ENCODE measurements at regions not wholly inside any gene's neighbourhood (a gene's known extent, or its start where the extent isn't known, plus 50 kb on each side); places are given as distances from the start of the nearest gene placed in this dataset.
A peak's percentile ranks its signal among the peaks of the same experiment; 100 is the strongest.
"Not testable (repeated sequence)": the region's sequence is repeated elsewhere in the genome, so short reads cannot be mapped to it uniquely, and the experiment has no call there.

DNA sequence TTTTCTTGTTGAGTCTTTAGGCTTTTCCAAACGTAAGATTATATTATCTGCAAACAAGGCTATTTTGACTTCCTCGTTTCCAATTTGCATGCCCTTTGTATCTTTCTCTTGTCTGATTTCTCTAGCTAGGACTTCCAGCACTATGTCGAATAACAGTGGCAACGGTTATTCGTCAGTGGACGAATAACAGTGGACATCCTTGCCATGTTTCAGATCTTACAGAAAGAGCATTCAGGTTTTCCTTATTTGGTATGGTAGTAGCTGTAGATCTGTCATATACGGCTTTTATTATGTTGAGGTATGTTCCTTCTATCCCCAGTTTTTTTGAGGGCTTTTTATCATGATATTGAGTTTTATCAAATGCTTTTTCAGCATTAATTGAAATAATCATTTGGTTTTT lies 634.6 kb upstream of the ADGRL3 start:
- DNase-seq = no peak

DNA sequence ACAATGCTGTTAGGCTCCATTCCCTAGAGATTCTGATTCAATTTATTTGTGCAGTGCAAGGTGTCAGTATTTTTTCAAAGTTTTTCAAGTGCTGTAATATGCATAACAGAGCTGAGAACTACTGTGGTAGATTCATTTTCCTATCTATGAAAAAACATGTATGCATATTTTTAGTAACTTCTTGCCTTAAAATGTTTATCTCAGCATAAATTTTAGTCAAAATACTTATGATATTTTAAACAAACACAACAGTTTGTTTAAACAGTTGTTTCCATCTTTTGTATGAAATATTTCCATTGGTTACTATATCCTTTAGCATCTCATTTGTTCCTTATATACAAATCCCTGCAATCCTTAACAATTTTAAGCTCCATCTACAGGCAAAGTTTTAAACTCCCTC lies 624.8 kb upstream of the ADGRL3 start:
- DNase-seq = no peak

DNA sequence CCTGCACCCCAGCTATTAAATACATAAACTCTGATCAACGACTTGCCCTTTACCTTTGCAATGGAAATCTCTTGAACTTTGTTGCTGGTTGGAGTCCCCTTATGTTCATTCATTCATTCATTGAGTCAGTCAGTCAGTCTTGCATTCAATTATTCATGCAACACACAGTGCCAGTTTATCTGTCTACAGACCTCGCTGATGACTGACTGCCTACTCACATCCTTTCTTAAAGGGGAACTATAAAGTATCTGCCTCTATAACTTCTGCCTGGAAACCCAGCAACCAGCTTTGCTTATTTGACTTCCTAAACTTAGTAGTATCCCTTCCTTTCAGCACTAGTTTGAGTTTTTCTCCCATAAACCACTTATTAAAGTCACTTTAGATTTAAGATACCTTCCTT lies 620.8 kb upstream of the ADGRL3 start:
- DNase-seq = no peak

DNA sequence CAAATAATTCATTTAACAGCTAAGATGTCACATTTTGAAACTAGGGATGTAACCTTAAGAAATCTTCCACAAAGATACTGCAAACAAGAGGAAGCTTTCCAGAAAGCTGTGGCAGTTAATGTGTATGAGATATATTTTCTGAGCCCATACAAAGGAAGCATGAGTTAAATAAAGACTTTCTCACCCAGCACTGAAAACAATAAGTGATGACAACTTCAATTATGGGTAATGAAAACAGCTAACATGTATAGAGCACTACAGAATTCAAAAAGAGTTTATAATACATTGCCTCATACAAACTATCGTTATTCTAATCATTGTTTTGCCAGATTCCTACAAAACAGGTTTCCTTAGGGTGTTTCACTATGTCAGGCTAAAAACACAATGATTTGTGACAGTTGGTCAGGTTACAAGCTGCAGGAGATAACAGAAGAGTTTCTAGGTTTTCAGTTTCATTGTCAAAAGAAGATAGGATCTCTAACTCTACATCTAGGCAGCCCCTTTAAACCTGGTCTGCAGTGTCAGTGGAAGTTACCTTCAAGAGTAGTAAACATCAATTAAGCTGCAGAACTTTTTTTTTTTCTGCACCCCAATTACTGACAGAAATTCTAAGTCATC lies 618.1 kb upstream of the ADGRL3 start:
- DNase-seq = no peak

- DNase-seq = no peak
Observed at GRCh38 chr4:60588556-60588955, 611.6 kb upstream of the ADGRL3 start.

DNA sequence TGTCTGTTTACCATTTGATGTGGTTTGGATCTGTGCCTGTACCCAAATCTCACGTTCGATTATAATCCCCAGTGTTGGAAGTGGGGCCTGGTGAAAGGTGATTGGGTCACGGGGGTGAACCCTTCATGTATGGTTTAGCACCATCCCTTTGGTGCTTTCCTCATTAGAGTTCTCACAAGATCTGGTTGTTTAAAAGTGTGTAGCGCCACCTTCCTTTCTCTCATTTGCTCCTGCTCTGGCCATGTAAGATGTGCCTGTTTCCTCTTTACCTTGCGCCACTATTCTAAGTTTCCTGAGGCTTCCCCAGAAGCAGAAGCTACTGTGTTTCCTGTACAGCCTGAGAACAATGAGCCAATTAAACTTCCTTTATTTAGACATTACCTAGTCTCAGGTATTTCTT lies 610.7 kb upstream of the ADGRL3 start:
- no peak for DNase-seq

DNA sequence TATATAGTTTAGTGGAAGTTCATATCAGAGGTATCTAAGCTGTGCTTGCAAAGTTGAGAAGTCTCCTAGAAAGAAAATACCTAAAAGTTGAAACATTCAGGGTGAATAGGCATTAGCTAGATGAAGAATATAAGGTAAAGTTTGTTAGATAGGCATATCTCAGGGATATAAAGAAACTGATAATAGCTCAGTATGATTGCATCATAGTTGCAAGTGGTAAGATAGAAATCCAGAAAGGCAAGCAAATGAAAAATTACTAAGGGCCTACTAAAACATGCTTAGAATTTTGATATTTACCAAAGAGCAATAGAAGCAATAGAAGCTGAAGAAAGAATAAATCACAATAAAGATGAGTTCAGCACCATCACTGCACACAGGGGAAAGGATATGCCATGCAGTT lies 610.0 kb upstream of the ADGRL3 start:
- DNase-seq = no peak

GRCh38 chr4:60605646-60606354 lies 594.3 kb upstream of the ADGRL3 start:
- DNase-seq = no peak

- DNase-seq = no peak
Observed at GRCh38 chr4:60611762-60612496, 588.2 kb upstream of the ADGRL3 start.

GRCh38 chr4:60617731-60618130 lies 582.4 kb upstream of the ADGRL3 start:
- no peak for DNase-seq

DNA sequence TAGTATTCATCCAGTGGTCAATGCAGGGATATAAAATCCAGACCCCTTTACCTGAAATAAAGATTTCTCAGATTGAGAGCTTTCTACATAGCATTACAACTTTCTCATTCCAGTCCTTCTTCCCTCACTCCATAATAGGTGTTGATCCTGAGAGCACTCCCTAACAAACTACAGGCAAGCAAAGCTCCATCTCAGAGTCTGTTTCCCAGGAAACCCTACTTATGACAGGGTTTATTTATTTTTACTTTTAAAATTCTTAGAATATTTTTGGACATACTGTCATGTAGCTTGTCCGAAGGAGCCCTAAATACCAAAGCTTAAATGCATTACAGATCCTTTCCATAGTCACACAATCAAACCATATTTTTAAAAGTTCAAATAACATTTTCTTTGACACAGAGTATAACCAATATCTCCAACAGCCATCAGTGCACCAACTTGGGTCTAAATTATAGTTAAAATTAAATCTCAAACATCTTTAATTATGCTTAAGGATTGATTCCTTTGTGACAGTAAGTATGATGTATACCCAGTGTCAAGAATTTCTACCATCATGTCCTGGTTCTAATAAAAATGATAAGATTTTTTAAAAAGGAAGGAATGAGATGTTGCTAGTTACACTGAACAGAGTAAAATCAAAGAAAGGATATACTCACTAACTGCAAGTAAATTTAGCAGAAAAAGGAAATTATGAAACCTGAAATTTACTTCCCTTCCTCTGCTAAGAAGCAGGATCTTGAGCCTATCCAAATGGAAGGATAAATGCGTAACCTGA lies 580.4 kb upstream of the ADGRL3 start:
- no peak for DNase-seq

DNA sequence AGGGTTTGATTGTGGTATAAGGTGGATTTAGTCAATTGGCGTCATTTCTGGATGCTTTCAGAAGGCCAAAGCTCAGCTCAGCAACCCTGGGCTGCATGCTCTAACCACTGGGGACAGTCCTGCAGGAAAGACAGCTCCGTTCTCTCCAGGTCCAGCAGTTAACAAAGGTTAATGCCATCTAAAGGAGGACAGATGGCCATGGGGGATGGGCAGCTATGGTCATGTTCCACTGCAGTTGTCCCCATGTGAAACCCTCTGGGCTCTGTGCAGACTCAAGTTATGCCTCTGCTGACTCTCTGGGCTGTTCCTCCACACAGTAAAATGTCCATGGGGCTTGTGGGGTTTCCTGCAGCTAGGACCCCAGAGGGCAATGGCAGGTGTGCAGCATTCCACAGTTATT lies 562.1 kb upstream of the ADGRL3 start:
- no peak for DNase-seq

DNA sequence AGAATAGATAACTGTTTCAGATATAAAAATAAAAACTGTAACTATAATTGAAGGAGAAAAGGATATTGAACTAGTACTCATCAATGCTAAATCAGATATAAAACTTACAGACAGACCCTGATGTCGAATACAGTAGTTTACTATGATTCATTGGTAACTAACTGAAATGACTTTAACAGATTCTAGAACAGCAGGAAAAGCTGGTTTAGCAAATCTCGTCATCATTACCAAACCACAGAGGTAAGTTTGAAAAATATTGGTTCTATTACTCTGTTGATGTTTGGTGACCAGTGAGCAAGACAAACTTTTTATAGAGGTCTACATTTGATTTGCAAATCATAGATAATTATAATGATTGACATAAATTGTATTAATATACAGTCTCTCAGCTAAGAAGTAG lies 551.4 kb upstream of the ADGRL3 start:
- no peak for DNase-seq

GRCh38 chr4:60652933-60653332 lies 547.2 kb upstream of the ADGRL3 start:
- DNase-seq = no peak

DNA sequence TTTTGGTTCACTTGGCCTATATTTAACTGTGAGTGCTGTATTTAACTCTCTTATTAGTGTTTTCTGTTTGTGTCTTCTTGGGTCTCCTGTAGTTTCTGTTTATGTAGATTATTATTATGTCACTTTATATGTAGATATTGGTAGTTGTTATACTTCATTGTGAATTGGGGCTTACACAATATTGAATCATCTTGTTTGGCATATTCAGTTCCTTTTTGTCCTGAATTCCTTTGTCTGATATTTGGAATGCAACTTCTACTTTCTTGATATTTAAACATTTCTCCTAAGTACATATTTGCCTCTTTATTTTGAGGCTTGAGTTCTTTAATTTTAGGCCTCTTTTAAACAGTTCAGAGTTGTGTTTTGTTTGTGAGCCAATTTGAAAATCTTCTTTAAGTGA lies 544.8 kb upstream of the ADGRL3 start:
- no peak for DNase-seq

DNA sequence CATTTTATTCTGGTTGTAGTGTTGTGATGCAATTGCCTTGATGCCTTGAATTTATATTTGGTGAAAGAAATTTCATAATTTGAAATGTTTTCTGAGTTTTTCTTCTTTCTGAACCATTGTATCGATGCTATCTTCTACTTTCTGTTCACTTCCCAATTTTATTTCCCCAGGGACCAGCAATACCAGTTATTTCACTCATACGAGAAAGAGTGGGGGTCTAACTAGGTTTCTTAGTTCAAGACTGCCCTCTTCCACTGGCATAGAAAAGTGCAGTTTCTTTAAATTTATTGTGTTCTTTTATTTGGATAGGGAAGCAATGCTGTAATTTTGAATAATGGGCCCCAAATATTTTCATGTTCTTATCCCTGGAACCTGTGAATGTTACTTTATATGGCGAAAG lies 544.0 kb upstream of the ADGRL3 start:
- no peak for DNase-seq

GRCh38 chr4:60657041-60657440 lies 543.1 kb upstream of the ADGRL3 start:
- no peak for DNase-seq

DNA sequence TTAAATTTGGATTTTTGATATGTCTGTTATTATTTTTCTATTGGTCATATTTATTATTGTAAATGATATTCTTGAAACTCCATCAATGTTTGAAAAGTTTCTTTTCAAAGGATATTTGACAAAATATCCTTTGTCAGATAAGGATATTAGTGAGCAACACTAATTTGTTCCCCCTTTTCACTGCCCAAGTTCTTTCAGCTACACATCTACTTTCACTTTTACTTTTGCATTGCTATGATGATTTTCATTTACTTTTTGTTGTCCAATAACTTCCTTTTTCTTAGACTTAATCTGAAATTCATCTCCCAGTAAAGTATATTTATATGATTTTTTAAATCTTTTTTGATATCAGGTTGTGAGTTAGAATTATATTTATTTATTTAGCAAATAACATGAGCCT lies 542.3 kb upstream of the ADGRL3 start:
- no peak for DNase-seq

DNA sequence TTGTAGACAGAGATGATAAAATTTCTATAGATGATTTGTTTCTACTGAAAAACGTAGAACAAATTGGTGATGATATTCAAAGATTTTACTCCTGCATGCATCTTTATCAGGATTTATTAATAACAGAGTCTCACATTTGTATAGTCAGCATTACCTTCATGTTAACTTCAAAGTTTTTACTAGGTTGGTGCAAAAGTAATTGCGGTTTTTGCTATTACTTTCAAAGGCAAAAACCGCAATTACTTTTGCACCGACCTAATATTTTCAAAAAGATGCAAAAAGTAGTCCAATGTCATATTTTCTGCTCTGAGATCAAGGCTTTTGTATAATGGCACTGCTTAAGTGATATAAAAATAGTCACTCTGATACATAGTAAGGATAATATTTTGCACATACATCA lies 536.4 kb upstream of the ADGRL3 start:
- no peak for DNase-seq

DNA sequence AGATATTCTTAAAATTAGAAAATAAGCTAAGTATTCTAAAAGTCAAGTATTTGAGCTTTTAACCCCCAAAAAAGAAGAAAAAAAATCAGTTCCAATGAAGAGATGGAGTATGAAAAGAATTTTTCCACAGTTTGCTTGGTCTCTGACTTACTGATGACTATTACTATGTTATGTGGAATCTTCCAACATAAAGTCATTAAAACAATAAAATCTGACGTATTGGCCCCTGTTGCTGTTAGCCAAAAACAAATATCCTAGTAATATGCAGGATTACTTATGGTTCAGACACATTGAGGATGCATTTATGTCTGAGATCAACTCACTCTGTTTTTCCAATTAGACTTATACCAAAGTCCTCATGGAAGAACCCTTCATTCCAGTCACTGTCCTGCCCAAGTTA lies 517.2 kb upstream of the ADGRL3 start:
- peak; percentile 21 for DNase-seq

DNA sequence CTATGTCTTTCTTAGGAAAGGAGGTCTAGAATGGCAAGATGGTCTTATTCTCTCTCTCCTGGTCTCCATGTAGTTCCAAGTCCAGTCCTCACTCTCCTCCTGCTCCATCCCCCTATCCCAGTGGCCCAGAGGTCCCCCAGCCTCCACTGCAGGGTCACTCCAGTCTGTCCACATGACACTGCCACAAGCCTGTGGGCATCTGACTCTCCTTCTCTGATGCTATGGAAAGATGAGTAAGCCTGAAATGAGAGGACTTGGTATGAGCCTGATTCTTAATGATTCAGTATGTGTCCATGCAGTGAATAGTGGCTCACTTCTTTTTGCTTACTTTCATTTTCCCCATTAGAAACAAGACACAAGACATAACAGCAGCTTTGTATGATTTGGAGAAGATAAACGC lies 516.8 kb upstream of the ADGRL3 start:
- DNase-seq = peak; percentile 39

DNA sequence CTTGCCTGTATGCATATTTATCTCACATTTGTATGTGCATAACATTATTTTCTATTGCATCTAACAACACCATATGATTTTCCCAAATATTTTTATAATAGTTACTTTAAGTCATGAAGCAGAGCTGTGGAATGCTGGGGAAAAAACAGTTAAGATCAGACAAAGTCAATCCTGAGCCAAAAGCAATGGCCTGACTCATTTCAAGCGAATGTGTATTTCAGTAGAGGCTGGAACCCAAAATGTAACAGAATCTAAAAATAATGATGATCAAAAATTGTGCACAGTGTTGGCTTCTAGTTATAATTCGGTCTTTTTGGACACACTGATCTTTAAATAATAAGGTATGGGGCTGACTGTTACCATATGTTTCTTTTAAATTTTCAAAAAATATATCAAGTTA lies 516.2 kb upstream of the ADGRL3 start:
- DNase-seq = peak; percentile 39

- DNase-seq = not testable (repeated sequence)
Observed at GRCh38 chr4:60696062-60696461, 504.1 kb upstream of the ADGRL3 start.

DNA sequence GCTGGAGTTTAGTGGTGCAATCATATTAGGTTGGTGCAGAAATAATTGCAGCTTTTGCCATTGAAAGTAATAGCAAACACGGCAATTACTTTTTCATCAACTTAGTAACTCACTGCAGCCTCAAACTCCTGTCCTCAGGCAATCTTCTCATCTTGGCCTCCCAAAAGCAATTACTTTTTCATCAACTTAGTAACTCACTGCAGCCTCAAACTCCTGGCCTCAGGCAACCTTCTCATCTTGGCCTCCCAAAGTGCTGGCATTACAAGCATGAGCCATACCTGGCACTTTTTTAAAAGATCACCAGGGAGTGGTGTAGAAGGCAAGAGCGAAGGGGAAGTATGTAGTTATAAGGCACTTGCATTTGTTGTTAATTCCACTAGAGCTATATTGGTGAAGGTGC lies 491.1 kb upstream of the ADGRL3 start:
- DNase-seq = no peak

Data from HCEC 1CT (cell line).